ENCODE measurements at regions not wholly inside any gene's neighbourhood (a gene's known extent, or its start where the extent isn't known, plus 50 kb on each side); places are given as distances from the start of the nearest gene placed in this dataset.

GRCh38 chr18:52007105-52007504 is 332.9 kb upstream of the DCC start:
- Histone ChIP-seq H3F3A (ENCODE audit: insufficient read depth, low read length) (no peaks in the 10 kb centered on the region), H3K9me2 (replicated peaks; ENCODE audit: insufficient read depth, low read length) (no peaks in the 10 kb centered on the region), H3K36me3 (replicated peaks; ENCODE audit: insufficient read depth, low read length) (no peaks in the 10 kb centered on the region), H3K79me2 (ENCODE audit: low read length) (no peaks in the 10 kb centered on the region), H3K27me3 (replicated peaks; ENCODE audit: insufficient read depth, low read length) (no peaks in the 10 kb centered on the region), H2AFZ (ENCODE audit: low read length) (no peak overlapping the region), H3K4me3 (ENCODE audit: low read length) (no peak overlapping the region), H3K9me3 (replicated peaks; ENCODE audit: insufficient read depth, low read length) (no peaks in the 10 kb centered on the region), H3K9ac (ENCODE audit: low read length) (no peak overlapping the region), H3K27ac (ENCODE audit: low read length) (no peak overlapping the region), H4K20me1 (ENCODE audit: insufficient read depth, low read length) (no peaks in the 10 kb centered on the region), H3K4me2 (ENCODE audit: low read depth, low read length) (no peak overlapping the region), H3K4me1 (ENCODE audit: low read length) (0 out of 2 replicates have a peak, but pooled peaks cover 10% of the 10 kb centered on the region)
- no peak for DNase-seq
- TF ChIP-seq CTCF (IDR thresholded peaks at IDR 0.05; ENCODE audit: low read length) (no peak), EZH2phosphoT487 (IDR thresholded peaks at IDR 0.05; ENCODE audit: low read length) (no peak)

GRCh38 chr18:52008330-52008729 is 331.7 kb upstream of the DCC start:
- Histone ChIP-seq H3K4me1 (ENCODE audit: low read length) (0 out of 2 replicates have a peak, but pooled peaks cover 3% of the 10 kb centered on the region), H2AFZ (ENCODE audit: low read length) (no peak overlapping the region), H3K79me2 (ENCODE audit: low read length) (no peaks in the 10 kb centered on the region), H3K4me3 (ENCODE audit: low read length) (no peak overlapping the region), H3K4me2 (ENCODE audit: low read depth, low read length) (no peak overlapping the region), H3K36me3 (replicated peaks; ENCODE audit: insufficient read depth, low read length) (no peaks in the 10 kb centered on the region), H3K27ac (ENCODE audit: low read length) (no peak overlapping the region), H3K9me2 (replicated peaks; ENCODE audit: insufficient read depth, low read length) (no peaks in the 10 kb centered on the region), H3K9me3 (replicated peaks; ENCODE audit: insufficient read depth, low read length) (no peaks in the 10 kb centered on the region), H3F3A (ENCODE audit: insufficient read depth, low read length) (no peaks in the 10 kb centered on the region), H4K20me1 (ENCODE audit: insufficient read depth, low read length) (no peaks in the 10 kb centered on the region), H3K27me3 (replicated peaks; ENCODE audit: insufficient read depth, low read length) (no peaks in the 10 kb centered on the region), H3K9ac (ENCODE audit: low read length) (no peak overlapping the region)
- no peak for TF ChIP-seq EZH2 (optimal IDR thresholded peaks at IDR 0.05; ENCODE audit: low read depth, low read length)
- TF ChIP-seq CTCF (IDR thresholded peaks at IDR 0.05; ENCODE audit: low read length): no peak
- TF ChIP-seq EZH2phosphoT487 (IDR thresholded peaks at IDR 0.05; ENCODE audit: low read length): no peak
- no peak for DNase-seq

- no peaks in the 10 kb centered on the region for H3K9me3 ChIP-seq (replicated peaks; ENCODE audit: insufficient read depth, low read length)
- H3K4me1 ChIP-seq (ENCODE audit: low read length): 0 out of 2 replicates have a peak, but pooled peaks cover 3% of the 10 kb centered on the region
- H3F3A ChIP-seq (ENCODE audit: insufficient read depth, low read length): no peaks in the 10 kb centered on the region
- H3K4me3 ChIP-seq (ENCODE audit: low read length): no peak overlapping the region
- no peak overlapping the region for H3K27ac ChIP-seq (ENCODE audit: low read length)
- no peaks in the 10 kb centered on the region for H3K36me3 ChIP-seq (replicated peaks; ENCODE audit: insufficient read depth, low read length)
- H3K4me2 ChIP-seq (ENCODE audit: low read depth, low read length): no peak overlapping the region
- DNase-seq: no peak
- no peak overlapping the region for H2AFZ ChIP-seq (ENCODE audit: low read length)
- H3K9me2 ChIP-seq (replicated peaks; ENCODE audit: insufficient read depth, low read length): no peaks in the 10 kb centered on the region
- TF ChIP-seq EZH2 (optimal IDR thresholded peaks at IDR 0.05; ENCODE audit: low read depth, low read length) (no peak), CTCF (IDR thresholded peaks at IDR 0.05; ENCODE audit: low read length) (no peak), EZH2phosphoT487 (IDR thresholded peaks at IDR 0.05; ENCODE audit: low read length) (no peak)
- no peak overlapping the region for H3K9ac ChIP-seq (ENCODE audit: low read length)
- no peaks in the 10 kb centered on the region for H3K27me3 ChIP-seq (replicated peaks; ENCODE audit: insufficient read depth, low read length)
- no peaks in the 10 kb centered on the region for H4K20me1 ChIP-seq (ENCODE audit: insufficient read depth, low read length)
- H3K79me2 ChIP-seq (ENCODE audit: low read length): no peaks in the 10 kb centered on the region
Observed at GRCh38 chr18:52008736-52009135, 331.3 kb upstream of the DCC start.
